Mesodermal cell (in vitro differentiated cells): ENCODE measurements at regions not wholly inside any gene's neighbourhood (a gene's known extent, or its start where the extent isn't known, plus 50 kb on each side); places are given as distances from the start of the nearest gene placed in this dataset.
"Not testable (repeated sequence)": the region's sequence is repeated elsewhere in the genome, so short reads cannot be mapped to it uniquely, and the experiment has no call there.

Experiments
- H3K27ac ChIP-seq: 2 replicates; pipeline ENCODE4 v1.7.0; 2013; ENCODE audit warnings: mild to moderate bottlenecking, low read depth, low read length, moderate library complexity; ENCODE audit not compliant: severe bottlenecking
- H3K36me3 ChIP-seq: 2 replicates; pipeline ENCODE4 v1.7.1; 2013; ENCODE audit warnings: mild to moderate bottlenecking, low read length, moderate library complexity; ENCODE audit not compliant: control insufficient read depth, insufficient read depth
- H3K4me1 ChIP-seq: one replicate; pipeline ENCODE4 v1.7.1; 2013; ENCODE audit warnings: mild to moderate bottlenecking, low read length; ENCODE audit not compliant: insufficient read depth, control insufficient read depth, poor library complexity, severe bottlenecking
- H3K4me3 ChIP-seq: 2 replicates; pipeline ENCODE4 v1.7.0; 2013; ENCODE audit warnings: low read length, control low read depth, mild to moderate bottlenecking; ENCODE audit not compliant: insufficient read depth, poor library complexity, severe bottlenecking; ENCODE audit errors: extremely low read depth
- H3K9me3 ChIP-seq: 2 replicates; pipeline ENCODE4 v1.7.1; 2013; ENCODE audit warnings: mild to moderate bottlenecking, low read length, moderate library complexity; ENCODE audit not compliant: control insufficient read depth
- WGBS, 2 experiments: methylation state at CpG; one replicate each; pipeline ENCODE4 v1.1.5; 2013; ENCODE audit warnings: missing lambda C conversion rate in 2 of 2; ENCODE audit not compliant: insufficient coverage in 2 of 2; 5-methylcytosine and 5-hydroxymethylcytosine counted together

GRCh38 chr9:129414377-129414992 is 206.4 kb downstream of the C9orf50 start:
- Histone ChIP-seq H3K36me3 (no peaks in the 10 kb centered on the region), H3K4me3 (peak overlapping the region; percentile 16), H3K27ac (peak overlapping the region; percentile 100), H3K9me3 (no peaks in the 10 kb centered on the region), H3K4me1 (peaks cover 35% of the 10 kb centered on the region)
- WGBS, 2 experiments = 21 to 22% methylated on average over 17 to 22 of the region's 31 CpGs

- Histone ChIP-seq H3K9me3 (no peaks in the 10 kb centered on the region), H3K4me1 (peaks cover 37% of the 10 kb centered on the region), H3K4me3 (peak overlapping the region; percentile 29), H3K36me3 (no peaks in the 10 kb centered on the region), H3K27ac (peak overlapping the region; percentile 100)
- 0 to 2% methylated on average over 63 to 74 of the region's 84 CpGs for WGBS, 2 experiments
Observed at GRCh38 chr9:129413537-129414376, 207.1 kb downstream of the C9orf50 start.

- peaks cover 37% of the 10 kb centered on the region for H3K4me1 ChIP-seq
- H3K36me3 ChIP-seq = no peaks in the 10 kb centered on the region
- H3K4me3 ChIP-seq = peak overlapping the region; percentile 29
- no peaks in the 10 kb centered on the region for H3K9me3 ChIP-seq
- peak overlapping the region; percentile 100 for H3K27ac ChIP-seq
- WGBS, 2 experiments = 8 to 9% methylated on average over 21 to 22 of the region's 49 CpGs
Observed at GRCh38 chr9:129412814-129413536, 207.9 kb downstream of the C9orf50 start.

GRCh38 chr9:129412176-129412813 is 208.6 kb downstream of the C9orf50 start:
- not testable (repeated sequence) for H3K4me3 ChIP-seq, H3K36me3 ChIP-seq, H3K9me3 ChIP-seq
- peaks cover 34% of the 10 kb centered on the region for H3K4me1 ChIP-seq
- peak overlapping the region; percentile 100 for H3K27ac ChIP-seq
- 92 to 98% methylated on average over 9 to 11 of the region's 11 CpGs for WGBS, 2 experiments

GRCh38 chr9:129411501-129412175 is 209.3 kb downstream of the C9orf50 start:
- Histone ChIP-seq H3K4me3 (no peak overlapping the region), H3K9me3 (no peaks in the 10 kb centered on the region), H3K4me1 (peaks cover 33% of the 10 kb centered on the region), H3K36me3 (no peaks in the 10 kb centered on the region), H3K27ac (no peak overlapping the region)
- 93 to 95% methylated on average over 6 to 8 of the region's 19 CpGs for WGBS, 2 experiments

GRCh38 chr9:129410226-129410625 is 210.7 kb downstream of the C9orf50 start:
- Histone ChIP-seq H3K4me3 (no peak overlapping the region), H3K4me1 (peaks cover 32% of the 10 kb centered on the region)
- 81 to 93% methylated on average over 2 of the region's 4 CpGs for WGBS, 2 experiments

GRCh38 chr9:129408535-129409215 is 212.2 kb downstream of the C9orf50 start:
- peaks cover 32% of the 10 kb centered on the region for H3K4me1 ChIP-seq
- WGBS, 2 experiments = 88 to 93% methylated on average over 15 of the region's 17 CpGs
- H3K36me3 ChIP-seq = no peaks in the 10 kb centered on the region
- H3K9me3 ChIP-seq = no peaks in the 10 kb centered on the region
- H3K4me3 ChIP-seq = no peak overlapping the region
- H3K27ac ChIP-seq = no peak overlapping the region

More at GRCh38 chr9:129410226-129410625, 210.7 kb downstream of the C9orf50 start:
- no peaks in the 10 kb centered on the region for H3K9me3 ChIP-seq
- no peaks in the 10 kb centered on the region for H3K36me3 ChIP-seq
- H3K27ac ChIP-seq = no peak overlapping the region

GRCh38 chr9:129407905-129408452 is 212.9 kb downstream of the C9orf50 start:
- WGBS, 2 experiments = 100% methylated on average over 1 to 3 of the region's 5 CpGs
- no peaks in the 10 kb centered on the region for H3K9me3 ChIP-seq
- H3K4me3 ChIP-seq = no peak overlapping the region
- H3K36me3 ChIP-seq = no peaks in the 10 kb centered on the region
- H3K4me1 ChIP-seq = peaks cover 38% of the 10 kb centered on the region
- peak overlapping the region; percentile 11 for H3K27ac ChIP-seq

- Histone ChIP-seq H3K9me3 (no peaks in the 10 kb centered on the region), H3K4me1 (peaks cover 41% of the 10 kb centered on the region), H3K27ac (no peak overlapping the region), H3K4me3 (no peak overlapping the region), H3K36me3 (no peaks in the 10 kb centered on the region)
- WGBS, 2 experiments = 83 to 85% methylated on average over 21 to 22 of the region's 25 CpGs
Observed at GRCh38 chr9:129406278-129407225, 214.3 kb downstream of the C9orf50 start.
